A673 (cell line): ENCODE measurements at regions not wholly inside any gene's neighbourhood (a gene's known extent, or its start where the extent isn't known, plus 50 kb on each side); places are given as distances from the start of the nearest gene placed in this dataset.

Experiments
- BruUV-seq: library from RNA; stranded (reverse); fragments of 400-500 nt; replicated peaks from 2 replicates; lab custom pipeline; 2021; lab: Mats Ljungman, UMichigan
- CTCF ChIA-PET: fragments of 300-600 bp; sonication (Branson Sonifier 250); formaldehyde crosslinking; loops from one replicate; lab custom pipeline; 2022; ENCODE audit warnings: antibody characterized with exemption; lab: Charles Lee
- POLR2A ChIA-PET: fragments of 300-600 bp; sonication (Branson Sonifier 250); formaldehyde crosslinking; loops from one replicate; lab custom pipeline; 2022; ENCODE audit warnings: antibody characterized with exemption; ENCODE audit not compliant: low non-redundant PET; lab: Charles Lee
- DNase-seq: peaks from one replicate; pipeline ENCODE4 v3.0.0-alpha.2; 2015; ENCODE audit warnings: low spot score
- H3K27ac ChIP-seq: fragments of 200-600 bp; sonication (generic); 2 replicates; pipeline ENCODE4 v1.5.1; 2016; ENCODE audit warnings: mixed run types, low read depth, mild to moderate bottlenecking, mixed read lengths, antibody characterized with exemption, low read length; ENCODE audit not compliant: poor library complexity, severe bottlenecking
- H3K27me3 ChIP-seq: fragments of 200-600 bp; sonication (generic); replicated peaks from 2 replicates; pipeline ENCODE4 v1.6.1; 2017; ENCODE audit warnings: mixed run types, low read depth, mild to moderate bottlenecking, mixed read lengths, antibody characterized with exemption, low read length; ENCODE audit not compliant: insufficient read depth, poor library complexity
- H3K36me3 ChIP-seq: fragments of 200-600 bp; sonication (generic); 2 replicates; pipeline ENCODE4 v1.6.1; 2016; ENCODE audit warnings: mixed run types, mild to moderate bottlenecking, mixed read lengths, antibody characterized with exemption, low read length; ENCODE audit not compliant: insufficient read depth, poor library complexity, severe bottlenecking
- H3K4me1 ChIP-seq: fragments of 200-600 bp; sonication (generic); 2 replicates; pipeline ENCODE4 v1.6.1; 2017; ENCODE audit warnings: mixed run types, mild to moderate bottlenecking, mixed read lengths, antibody characterized with exemption, low read length; ENCODE audit not compliant: insufficient read depth, poor library complexity, severe bottlenecking
- H3K4me3 ChIP-seq: fragments of 200-600 bp; sonication (generic); 2 replicates; pipeline ENCODE4 v1.5.1; 2016; ENCODE audit warnings: low read depth, mixed run types, mild to moderate bottlenecking, mixed read lengths, low read length; ENCODE audit not compliant: poor library complexity, severe bottlenecking
- H3K9me3 ChIP-seq: fragments of 200-600 bp; sonication (generic); 2 replicates; pipeline ENCODE4 v1.6.1; 2016; ENCODE audit warnings: mixed run types, low read depth, mild to moderate bottlenecking, mixed read lengths, antibody characterized with exemption, low read length; ENCODE audit not compliant: poor library complexity, severe bottlenecking
- EZH2 ChIP-seq: fragments of 200-600 bp; sonication (generic); IDR thresholded peaks from 2 replicates; pipeline ENCODE4 v1.6.1; 2017; ENCODE audit warnings: borderline replicate concordance, low read depth, mild to moderate bottlenecking, mixed read lengths, antibody characterized with exemption, low read length; ENCODE audit not compliant: poor library complexity, severe bottlenecking
- intact Hi-C: fragments of 100-400 bp; cut with micrococcal nuclease; formaldehyde crosslinking; loops from one replicate; pipeline ENCODE4 v1.10.0; 2022; ENCODE audit not compliant: unreplicated experiment
- TF ChIP-seq, protein P1 (sequence below): fragments of 300-800, 200-600 bp; sonication (generic); conservative IDR thresholded peaks from 2 replicates; pipeline ENCODE4 v1.5.1; 2017; ENCODE audit warnings: low read depth, mild to moderate bottlenecking, antibody characterized with exemption, low read length, moderate library complexity, mixed read lengths

DNA sequence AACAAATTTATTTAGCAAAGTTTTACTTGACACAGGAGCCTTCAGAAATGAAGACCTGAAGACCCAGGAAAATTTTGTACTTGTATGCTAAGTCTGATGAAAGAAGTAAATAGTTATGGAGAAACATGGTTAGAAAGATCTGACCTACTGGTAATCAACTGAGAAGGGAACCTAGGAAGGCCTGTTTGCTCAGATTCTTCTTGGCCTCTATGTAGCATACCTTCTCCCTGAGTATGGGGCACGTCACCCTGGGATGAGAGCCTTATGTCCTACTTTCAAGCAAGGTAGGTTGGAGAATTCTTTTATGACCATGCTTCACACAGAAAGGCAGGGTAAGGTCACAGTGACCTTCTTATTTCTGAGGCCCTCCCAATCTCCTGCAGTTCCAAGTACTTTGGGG, 178.6 kb upstream of the CREB1 start:
- H3K36me3 ChIP-seq = no peaks in the 10 kb centered on the region
- H3K27ac ChIP-seq = no peak overlapping the region
- TF ChIP-seq EZH2 = no peak
- TF ChIP-seq, protein P1, sequence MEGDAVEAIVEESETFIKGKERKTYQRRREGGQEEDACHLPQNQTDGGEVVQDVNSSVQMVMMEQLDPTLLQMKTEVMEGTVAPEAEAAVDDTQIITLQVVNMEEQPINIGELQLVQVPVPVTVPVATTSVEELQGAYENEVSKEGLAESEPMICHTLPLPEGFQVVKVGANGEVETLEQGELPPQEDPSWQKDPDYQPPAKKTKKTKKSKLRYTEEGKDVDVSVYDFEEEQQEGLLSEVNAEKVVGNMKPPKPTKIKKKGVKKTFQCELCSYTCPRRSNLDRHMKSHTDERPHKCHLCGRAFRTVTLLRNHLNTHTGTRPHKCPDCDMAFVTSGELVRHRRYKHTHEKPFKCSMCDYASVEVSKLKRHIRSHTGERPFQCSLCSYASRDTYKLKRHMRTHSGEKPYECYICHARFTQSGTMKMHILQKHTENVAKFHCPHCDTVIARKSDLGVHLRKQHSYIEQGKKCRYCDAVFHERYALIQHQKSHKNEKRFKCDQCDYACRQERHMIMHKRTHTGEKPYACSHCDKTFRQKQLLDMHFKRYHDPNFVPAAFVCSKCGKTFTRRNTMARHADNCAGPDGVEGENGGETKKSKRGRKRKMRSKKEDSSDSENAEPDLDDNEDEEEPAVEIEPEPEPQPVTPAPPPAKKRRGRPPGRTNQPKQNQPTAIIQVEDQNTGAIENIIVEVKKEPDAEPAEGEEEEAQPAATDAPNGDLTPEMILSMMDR = no peak
- no peaks in the 10 kb centered on the region for H3K27me3 ChIP-seq
- CTCF ChIA-PET = no interaction called here
- no peak overlapping the region for H3K4me3 ChIP-seq
- no peaks in the 10 kb centered on the region for H3K9me3 ChIP-seq
- no peaks in the 10 kb centered on the region for H3K4me1 ChIP-seq
- BruUV-seq = no TSS peak
- no peak for DNase-seq
- intact Hi-C loops = no loop called here
- POLR2A ChIA-PET = no interaction called here

DNA sequence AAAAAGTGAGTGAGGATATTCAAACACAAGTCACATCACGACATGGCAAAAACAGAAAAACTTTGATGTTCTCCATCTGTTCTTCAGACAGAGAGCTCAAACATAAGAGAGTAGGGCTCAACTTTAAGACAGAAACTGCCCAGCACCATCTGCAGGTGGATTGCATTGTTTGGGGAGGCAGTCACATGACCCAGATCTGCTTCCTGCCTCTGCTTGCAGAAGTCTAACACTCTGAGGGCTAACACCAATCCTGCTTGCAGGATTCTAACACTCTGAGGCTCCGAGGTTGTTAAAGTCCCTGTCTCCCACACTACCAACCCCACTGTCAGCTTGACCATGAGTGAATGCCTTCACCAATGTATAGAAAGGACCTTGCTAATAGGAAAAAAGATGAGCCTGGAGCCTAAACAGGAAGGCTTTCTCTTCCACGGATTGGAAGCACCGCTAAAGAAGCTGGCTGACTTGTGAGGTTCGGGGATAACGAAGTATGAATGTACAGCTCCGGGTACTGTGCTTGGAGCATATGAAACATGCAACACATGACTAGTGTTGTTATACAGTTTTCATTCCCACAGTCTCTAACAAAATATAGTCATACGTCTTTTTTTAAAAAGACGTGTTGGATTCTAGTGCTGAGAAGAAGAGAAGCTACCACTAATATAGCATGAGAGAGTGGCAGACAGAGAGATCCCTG, 176.6 kb upstream of the CREB1 start:
- Histone ChIP-seq H3K36me3 (no peaks in the 10 kb centered on the region), H3K9me3 (no peaks in the 10 kb centered on the region), H3K4me1 (no peaks in the 10 kb centered on the region), H3K4me3 (no peak overlapping the region), H3K27ac (no peak overlapping the region), H3K27me3 (no peaks in the 10 kb centered on the region)
- intact Hi-C loops = no loop called here
- DNase-seq = no peak
- CTCF ChIA-PET = no interaction called here
- no TSS peak for BruUV-seq
- POLR2A ChIA-PET = no interaction called here
- TF ChIP-seq, protein P1 = no peak
- TF ChIP-seq EZH2 = no peak

DNA sequence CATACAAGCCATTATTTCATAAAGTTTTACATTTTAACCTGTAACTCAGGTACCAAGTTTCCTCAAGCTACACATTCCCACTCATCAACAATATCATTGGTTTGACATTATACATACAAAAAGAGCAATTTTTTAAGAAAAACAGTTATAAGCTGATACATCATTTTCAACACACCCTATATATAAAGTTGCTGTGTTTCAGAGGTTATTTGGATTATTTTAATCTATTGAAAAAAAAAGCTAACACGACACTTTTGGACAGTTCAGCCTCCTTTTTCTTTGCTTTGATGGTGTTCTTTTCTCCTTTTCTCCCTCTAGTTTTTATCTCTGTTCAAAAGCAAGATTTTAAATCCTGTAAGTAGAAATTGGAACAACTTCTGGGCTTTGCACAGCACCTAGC, 175.9 kb upstream of the CREB1 start:
- TF ChIP-seq, protein P1 = no peak
- no peak for TF ChIP-seq EZH2
- Histone ChIP-seq H3K27me3 (no peaks in the 10 kb centered on the region), H3K4me1 (no peaks in the 10 kb centered on the region), H3K36me3 (no peaks in the 10 kb centered on the region), H3K27ac (no peak overlapping the region), H3K4me3 (no peak overlapping the region), H3K9me3 (no peaks in the 10 kb centered on the region)
- intact Hi-C loops = no loop called here
- no TSS peak for BruUV-seq
- CTCF ChIA-PET = interaction anchor here (0.5 kb wide), 1 partner anchor 1104 kb away, joined by 5 read pairs; no protein-coding TSS in a partner anchor
- POLR2A ChIA-PET = no interaction called here
- DNase-seq = no peak
